A549 (cell line): ENCODE measurements at regions not wholly inside any gene's neighbourhood (a gene's known extent, or its start where the extent isn't known, plus 50 kb on each side); places are given as distances from the start of the nearest gene placed in this dataset.

Experiments used
- ATAC-seq, 2 experiments: fragments of 200-7000 bp in 1 of 2; fragments of >200 bp in 1 of 2; cut with Nextera tagmentation in 1 of 2; cut with Tn5 transposase in 1 of 2; 3 replicates each; pipeline versions ENCODE4 v1.8.0 to v1.9.1; 2018 to 2020; ENCODE audit warnings: mild to moderate bottlenecking in 1 of 2, moderate library complexity in 1 of 2
- CTCF ChIA-PET: fragments of 300-600 bp; sonication (Branson Sonifier 250); formaldehyde crosslinking; extraction: SDS; loops from one replicate; lab custom pipeline; 2021; ENCODE audit warnings: antibody characterized with exemption, inconsistent platforms; lab: Yijun Ruan, JAX
- POLR2A ChIA-PET: fragments of 350-600 bp; formaldehyde crosslinking; extraction: SDS; loops from one replicate; lab custom pipeline; 2021; ENCODE audit warnings: antibody characterized with exemption, inconsistent platforms; lab: Yijun Ruan, JAX
- DNase-seq, 2 experiments: peaks; one replicate each; pipeline versions ENCODE4 v3.0.0 to v3.0.0-alpha.2; 2011 to 2016; ENCODE audit warnings: low read depth in 1 of 2, low spot score in 1 of 2
- FAIRE-seq: peaks from 2 replicates; lab custom pipeline; 2011; peaks lifted over from hg19 to GRCh38; lab: Jason Lieb, UNC
- H3K27ac ChIP-seq, 2 experiments: fragments of >200 bp; sonication (Bioruptor Twin); formaldehyde crosslinking; 3 replicates each; pipeline ENCODE4 v1.5.1; 2016 to 2017
- H3K4me1 ChIP-seq: fragments of >200 bp; sonication (Bioruptor Twin); formaldehyde crosslinking; 3 replicates; pipeline ENCODE4 v1.6.1; 2016
- H3K4me2 ChIP-seq: fragments of >200 bp; sonication (Bioruptor Twin); formaldehyde crosslinking; 3 replicates; pipeline ENCODE4 v1.6.1; 2016
- H3K4me3 ChIP-seq: fragments of >200 bp; sonication (Bioruptor Twin); formaldehyde crosslinking; 3 replicates; pipeline ENCODE4 v1.5.1; 2016
- H3K9me3 ChIP-seq: fragments of >200 bp; sonication (Bioruptor Twin); formaldehyde crosslinking; 3 replicates; pipeline ENCODE4 v1.6.1; 2016
- BHLHE40 ChIP-seq: IDR thresholded peaks from 2 replicates; pipeline ENCODE4 v1.6.1; 2012; ENCODE audit warnings: low read depth, low read length, inconsistent platforms
- CBX8 ChIP-seq: fragments of 200-600 bp; sonication (generic); IDR thresholded peaks from 2 replicates; pipeline ENCODE4 v1.6.1; 2016
- CEBPB ChIP-seq, 2 experiments: fragments of >200 bp in 1 of 2; sonication (Bioruptor Twin) in 1 of 2; formaldehyde crosslinking in 1 of 2; IDR thresholded peaks; 2 replicates each; pipeline ENCODE4 v1.6.1; 2012 to 2016
- CHD2 ChIP-seq: fragments of 150-350 bp; IDR thresholded peaks from 2 replicates; pipeline ENCODE4 v1.6.1; 2014; ENCODE audit warnings: low read length; ENCODE audit not compliant: partially characterized antibody
- CHD4 ChIP-seq: fragments of 200-600 bp; sonication (generic); IDR thresholded peaks from 2 replicates; pipeline ENCODE4 v1.6.1; 2016; ENCODE audit warnings: antibody characterized with exemption, mild to moderate bottlenecking, borderline replicate concordance
- EHF ChIP-seq: fragments of 250-450 bp; sonication (Bioruptor Pico); IDR thresholded peaks from 2 replicates; pipeline ENCODE4 v1.5.0; 2020; ENCODE audit warnings: mild to moderate bottlenecking
- EHMT2 ChIP-seq: fragments of 200-600 bp; sonication (generic); IDR thresholded peaks from 2 replicates; pipeline ENCODE4 v1.6.1; 2016; ENCODE audit warnings: antibody characterized with exemption, low read depth, mild to moderate bottlenecking, moderate library complexity
- EP300 ChIP-seq, 2 experiments: fragments of >200 bp; sonication (Bioruptor Twin); formaldehyde crosslinking; IDR thresholded peaks; 2 replicates in 1 of 2; 3 replicates in 1 of 2; pipeline ENCODE4 v1.6.1; 2016 to 2017
- FOSB ChIP-seq: fragments of 250-450 bp; sonication (Bioruptor Pico); IDR thresholded peaks from 2 replicates; pipeline ENCODE4 v1.5.0; 2020; ENCODE audit warnings: mild to moderate bottlenecking, moderate library complexity
- FOXS1 ChIP-seq: fragments of 250-450 bp; sonication (Bioruptor Pico); IDR thresholded peaks from 2 replicates; pipeline ENCODE4 v1.5.0; 2020; ENCODE audit warnings: mild to moderate bottlenecking, moderate library complexity
- HDAC2 ChIP-seq: fragments of 200-600 bp; sonication (generic); IDR thresholded peaks from 2 replicates; pipeline ENCODE4 v1.6.1; 2016
- HEYL ChIP-seq: fragments of 250-450 bp; sonication (Bioruptor Pico); IDR thresholded peaks from 2 replicates; pipeline ENCODE4 v1.8.0; 2021; ENCODE audit warnings: mild to moderate bottlenecking, moderate library complexity
- JUN ChIP-seq, 2 experiments: fragments of >200 bp; sonication (Bioruptor Twin); formaldehyde crosslinking; IDR thresholded peaks; 2 replicates in 1 of 2; 3 replicates in 1 of 2; pipeline ENCODE4 v1.6.1; 2016 to 2017
- KDM5A ChIP-seq: fragments of 200-600 bp; sonication (generic); IDR thresholded peaks from 2 replicates; pipeline ENCODE4 v1.6.1; 2016; ENCODE audit warnings: antibody characterized with exemption, mild to moderate bottlenecking
- MYC ChIP-seq: IDR thresholded peaks from 2 replicates; pipeline ENCODE4 v1.6.1; 2012; ENCODE audit warnings: mild to moderate bottlenecking, inconsistent platforms, low read length, improper control_type of control experiment, borderline replicate concordance
- NPAS2 ChIP-seq: fragments of 250-450 bp; sonication (Bioruptor Pico); IDR thresholded peaks from 2 replicates; pipeline ENCODE4 v1.8.0; 2022; ENCODE audit warnings: mild to moderate bottlenecking, moderate library complexity, borderline replicate concordance
- PHF8 ChIP-seq: fragments of 200-600 bp; sonication (generic); IDR thresholded peaks from 2 replicates; pipeline ENCODE4 v1.6.1; 2016; ENCODE audit warnings: low read depth, mild to moderate bottlenecking, antibody characterized with exemption, moderate library complexity, borderline replicate concordance
- POLR2A ChIP-seq: IDR thresholded peaks from 2 replicates; pipeline ENCODE4 v1.6.1; 2012; ENCODE audit warnings: mild to moderate bottlenecking, low read length
- RAD21 ChIP-seq, 2 experiments: fragments of >200 bp in 1 of 2; sonication (Bioruptor Twin) in 1 of 2; formaldehyde crosslinking in 1 of 2; IDR thresholded peaks in 1 of 2; conservative IDR thresholded peaks in 1 of 2; 2 replicates in 1 of 2; 3 replicates in 1 of 2; pipeline ENCODE4 v1.6.1; 2012 to 2018; ENCODE audit warnings: inconsistent platforms in 1 of 2
- RFX5 ChIP-seq: fragments of 450-650 bp; IDR thresholded peaks from 2 replicates; pipeline ENCODE4 v1.7.1; 2014; ENCODE audit warnings: antibody characterized with exemption, mild to moderate bottlenecking, moderate library complexity
- RNF2 ChIP-seq: fragments of 200-600 bp; sonication (generic); IDR thresholded peaks from 2 replicates; pipeline ENCODE4 v1.6.1; 2016; ENCODE audit warnings: low read depth, mild to moderate bottlenecking, antibody characterized with exemption, moderate library complexity, borderline replicate concordance
- TP53 ChIP-seq: fragments of 250-450 bp; sonication (Bioruptor Pico); IDR thresholded peaks from 2 replicates; pipeline ENCODE4 v1.5.0; 2021; ENCODE audit warnings: mild to moderate bottlenecking, moderate library complexity
- ZSCAN20 ChIP-seq: fragments of 250-450 bp; sonication (Bioruptor Pico); IDR thresholded peaks from 2 replicates; pipeline ENCODE4 v1.8.0; 2022; ENCODE audit warnings: mild to moderate bottlenecking, moderate library complexity
- WGBS: methylation state at CpG from one replicate; pipeline ENCODE4 v1.1.6; 2017; ENCODE audit errors: missing lambda C conversion rate; 5-methylcytosine and 5-hydroxymethylcytosine counted together
- TF ChIP-seq, protein P1 (sequence below): fragments of >200 bp; sonication (Bioruptor Twin); formaldehyde crosslinking; IDR thresholded peaks from 3 replicates; pipeline ENCODE4 v1.6.1; 2016
- TF ChIP-seq, protein P2 (sequence below): IDR thresholded peaks from 2 replicates; pipeline ENCODE4 v1.6.1; 2012
- TF ChIP-seq, protein P3 (sequence below): fragments of 200-600 bp; sonication (generic); IDR thresholded peaks from 2 replicates; pipeline ENCODE4 v1.6.1; 2016; ENCODE audit warnings: antibody characterized with exemption, mild to moderate bottlenecking, moderate library complexity

DNA sequence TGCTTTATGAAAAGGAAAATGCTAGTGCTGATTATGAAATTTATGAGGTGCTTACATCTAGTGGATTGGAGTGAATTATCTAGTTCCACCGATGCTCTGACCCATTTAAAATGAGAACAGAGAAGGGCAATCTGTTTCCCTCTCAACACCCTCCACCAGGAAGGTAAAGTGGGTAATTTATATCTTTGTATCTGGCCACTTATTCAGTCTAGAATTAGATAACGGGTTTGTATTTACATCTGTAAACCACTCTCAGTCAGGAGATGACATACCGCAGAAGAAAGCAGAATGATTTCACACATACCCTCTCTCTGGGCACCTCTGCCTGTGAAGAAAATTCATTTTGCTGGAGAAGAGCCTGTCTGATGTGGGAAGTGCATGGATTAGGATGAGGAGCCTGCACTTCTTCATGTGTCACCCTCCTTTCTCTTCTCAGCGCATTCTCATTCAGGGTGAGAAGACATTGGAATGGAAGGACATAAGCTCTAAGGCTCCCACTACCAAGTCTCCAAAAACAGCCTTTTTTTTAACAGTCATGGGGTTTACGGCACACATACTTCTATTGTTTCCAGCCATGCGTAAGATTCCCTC, 646.7 kb upstream of the SALL1 start:
- FAIRE-seq, result no peak
- no peak overlapping the region for H3K4me3 ChIP-seq
- ATAC-seq, result no peak
- no peak overlapping the region for H3K27ac ChIP-seq
- ChIA-PET POLR2A (no interaction called here), CTCF (no interaction called here)
- H3K9me3 ChIP-seq, result peaks cover 6% of the 10 kb centered on the region; the same call in 1 of the 3 replicates
- DNase-seq, result no peak
- no peak for TF ChIP-seq RFX5
- TF ChIP-seq TP53 (CRISPR knock-in tag), result no peak
- TF ChIP-seq, protein P1, sequence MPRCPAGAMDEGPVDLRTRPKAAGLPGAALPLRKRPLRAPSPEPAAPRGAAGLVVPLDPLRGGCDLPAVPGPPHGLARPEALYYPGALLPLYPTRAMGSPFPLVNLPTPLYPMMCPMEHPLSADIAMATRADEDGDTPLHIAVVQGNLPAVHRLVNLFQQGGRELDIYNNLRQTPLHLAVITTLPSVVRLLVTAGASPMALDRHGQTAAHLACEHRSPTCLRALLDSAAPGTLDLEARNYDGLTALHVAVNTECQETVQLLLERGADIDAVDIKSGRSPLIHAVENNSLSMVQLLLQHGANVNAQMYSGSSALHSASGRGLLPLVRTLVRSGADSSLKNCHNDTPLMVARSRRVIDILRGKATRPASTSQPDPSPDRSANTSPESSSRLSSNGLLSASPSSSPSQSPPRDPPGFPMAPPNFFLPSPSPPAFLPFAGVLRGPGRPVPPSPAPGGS, result no peak
- no peak for TF ChIP-seq CEBPB (IDR thresholded peaks at IDR 0.05)
- no peak for TF ChIP-seq HEYL (CRISPR knock-in tag)
- no peak for TF ChIP-seq HDAC2
- no peak for TF ChIP-seq ZSCAN20 (CRISPR knock-in tag)
- TF ChIP-seq BHLHE40, result no peak
- no peak for TF ChIP-seq MYC
- TF ChIP-seq, protein P2, sequence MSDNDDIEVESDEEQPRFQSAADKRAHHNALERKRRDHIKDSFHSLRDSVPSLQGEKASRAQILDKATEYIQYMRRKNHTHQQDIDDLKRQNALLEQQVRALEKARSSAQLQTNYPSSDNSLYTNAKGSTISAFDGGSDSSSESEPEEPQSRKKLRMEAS, result no peak
- no peak for TF ChIP-seq CBX8
- H3K4me2 ChIP-seq, result no peak overlapping the region
- no peaks in the 10 kb centered on the region for H3K4me1 ChIP-seq
- 23% methylated on average over 6 of the region's 6 CpGs for WGBS

DNA sequence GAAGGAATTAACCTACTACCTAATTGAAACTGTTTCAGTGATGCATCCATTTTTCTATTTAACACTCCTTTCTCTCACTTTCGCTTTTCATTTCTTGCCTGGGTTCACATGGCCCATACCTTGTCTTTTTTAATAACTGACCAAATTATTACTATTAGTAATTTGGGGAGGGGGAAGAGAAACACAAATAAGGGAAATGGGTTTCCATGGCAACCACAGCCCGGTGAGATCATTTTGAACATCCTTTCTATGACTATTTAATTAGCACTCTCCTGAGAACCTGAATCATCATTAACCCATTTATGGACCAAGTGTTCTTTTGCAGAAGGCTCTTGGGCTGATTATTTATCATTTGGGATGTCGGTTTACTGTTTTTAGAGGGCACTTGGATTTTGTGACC, 628.2 kb upstream of the SALL1 start:
- ATAC-seq, result no peak
- no peak overlapping the region for H3K4me2 ChIP-seq
- WGBS, result 4% methylated on average over 3 of the region's 3 CpGs
- H3K4me1 ChIP-seq, result no peaks in the 10 kb centered on the region
- no peak overlapping the region for H3K27ac ChIP-seq
- no peak for FAIRE-seq
- H3K9me3 ChIP-seq, result no peaks in the 10 kb centered on the region
- CTCF ChIA-PET, result no interaction called here
- POLR2A ChIA-PET, result no interaction called here
- DNase-seq, result no peak
- no peak overlapping the region for H3K4me3 ChIP-seq
- no peak for TF ChIP-seq FOSB
- TF ChIP-seq CHD2, result no peak
- no peak for TF ChIP-seq CHD4
- TF ChIP-seq CBX8, result no peak
- TF ChIP-seq ZSCAN20 (CRISPR knock-in tag), result no peak
- no peak for TF ChIP-seq JUN (IDR thresholded peaks at IDR 0.05)
- TF ChIP-seq RNF2, result no peak
- TF ChIP-seq KDM5A, result no peak
- no peak for TF ChIP-seq EHF
- TF ChIP-seq FOXS1 (CRISPR knock-in tag), result no peak
- no peak for TF ChIP-seq MYC
- TF ChIP-seq NPAS2 (CRISPR knock-in tag), result no peak
- no peak for TF ChIP-seq EHMT2
- TF ChIP-seq PHF8, result no peak
- TF ChIP-seq, protein P3, sequence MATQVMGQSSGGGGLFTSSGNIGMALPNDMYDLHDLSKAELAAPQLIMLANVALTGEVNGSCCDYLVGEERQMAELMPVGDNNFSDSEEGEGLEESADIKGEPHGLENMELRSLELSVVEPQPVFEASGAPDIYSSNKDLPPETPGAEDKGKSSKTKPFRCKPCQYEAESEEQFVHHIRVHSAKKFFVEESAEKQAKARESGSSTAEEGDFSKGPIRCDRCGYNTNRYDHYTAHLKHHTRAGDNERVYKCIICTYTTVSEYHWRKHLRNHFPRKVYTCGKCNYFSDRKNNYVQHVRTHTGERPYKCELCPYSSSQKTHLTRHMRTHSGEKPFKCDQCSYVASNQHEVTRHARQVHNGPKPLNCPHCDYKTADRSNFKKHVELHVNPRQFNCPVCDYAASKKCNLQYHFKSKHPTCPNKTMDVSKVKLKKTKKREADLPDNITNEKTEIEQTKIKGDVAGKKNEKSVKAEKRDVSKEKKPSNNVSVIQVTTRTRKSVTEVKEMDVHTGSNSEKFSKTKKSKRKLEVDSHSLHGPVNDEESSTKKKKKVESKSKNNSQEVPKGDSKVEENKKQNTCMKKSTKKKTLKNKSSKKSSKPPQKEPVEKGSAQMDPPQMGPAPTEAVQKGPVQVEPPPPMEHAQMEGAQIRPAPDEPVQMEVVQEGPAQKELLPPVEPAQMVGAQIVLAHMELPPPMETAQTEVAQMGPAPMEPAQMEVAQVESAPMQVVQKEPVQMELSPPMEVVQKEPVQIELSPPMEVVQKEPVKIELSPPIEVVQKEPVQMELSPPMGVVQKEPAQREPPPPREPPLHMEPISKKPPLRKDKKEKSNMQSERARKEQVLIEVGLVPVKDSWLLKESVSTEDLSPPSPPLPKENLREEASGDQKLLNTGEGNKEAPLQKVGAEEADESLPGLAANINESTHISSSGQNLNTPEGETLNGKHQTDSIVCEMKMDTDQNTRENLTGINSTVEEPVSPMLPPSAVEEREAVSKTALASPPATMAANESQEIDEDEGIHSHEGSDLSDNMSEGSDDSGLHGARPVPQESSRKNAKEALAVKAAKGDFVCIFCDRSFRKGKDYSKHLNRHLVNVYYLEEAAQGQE, result no peak
- no peak for TF ChIP-seq EP300 (IDR thresholded peaks at IDR 0.05)
- TF ChIP-seq RAD21 (conservative IDR thresholded peaks at IDR 0.05 in 1 of 2, IDR thresholded peaks at IDR 0.05 in 1 of 2), result no peak
- TF ChIP-seq POLR2A, result no peak
- no peak for TF ChIP-seq HDAC2
- TF ChIP-seq, all 56 proteins: peak for 0
